IPS-18c (cell line): ENCODE measurements at regions not wholly inside any gene's neighbourhood (a gene's known extent, or its start where the extent isn't known, plus 50 kb on each side); places are given as distances from the start of the nearest gene placed in this dataset.

Experiments
- H3K4me3 ChIP-seq: 2 replicates; pipeline ENCODE4 v1.7.0; 2013; ENCODE audit warnings: low read depth, mild to moderate bottlenecking, low read length, moderate library complexity; ENCODE audit not compliant: insufficient read depth
- H3K9me3 ChIP-seq: one replicate; pipeline ENCODE4 v1.6.1; 2013; ENCODE audit warnings: mild to moderate bottlenecking, low read length, moderate library complexity; ENCODE audit not compliant: control insufficient read depth, insufficient read depth

DNA sequence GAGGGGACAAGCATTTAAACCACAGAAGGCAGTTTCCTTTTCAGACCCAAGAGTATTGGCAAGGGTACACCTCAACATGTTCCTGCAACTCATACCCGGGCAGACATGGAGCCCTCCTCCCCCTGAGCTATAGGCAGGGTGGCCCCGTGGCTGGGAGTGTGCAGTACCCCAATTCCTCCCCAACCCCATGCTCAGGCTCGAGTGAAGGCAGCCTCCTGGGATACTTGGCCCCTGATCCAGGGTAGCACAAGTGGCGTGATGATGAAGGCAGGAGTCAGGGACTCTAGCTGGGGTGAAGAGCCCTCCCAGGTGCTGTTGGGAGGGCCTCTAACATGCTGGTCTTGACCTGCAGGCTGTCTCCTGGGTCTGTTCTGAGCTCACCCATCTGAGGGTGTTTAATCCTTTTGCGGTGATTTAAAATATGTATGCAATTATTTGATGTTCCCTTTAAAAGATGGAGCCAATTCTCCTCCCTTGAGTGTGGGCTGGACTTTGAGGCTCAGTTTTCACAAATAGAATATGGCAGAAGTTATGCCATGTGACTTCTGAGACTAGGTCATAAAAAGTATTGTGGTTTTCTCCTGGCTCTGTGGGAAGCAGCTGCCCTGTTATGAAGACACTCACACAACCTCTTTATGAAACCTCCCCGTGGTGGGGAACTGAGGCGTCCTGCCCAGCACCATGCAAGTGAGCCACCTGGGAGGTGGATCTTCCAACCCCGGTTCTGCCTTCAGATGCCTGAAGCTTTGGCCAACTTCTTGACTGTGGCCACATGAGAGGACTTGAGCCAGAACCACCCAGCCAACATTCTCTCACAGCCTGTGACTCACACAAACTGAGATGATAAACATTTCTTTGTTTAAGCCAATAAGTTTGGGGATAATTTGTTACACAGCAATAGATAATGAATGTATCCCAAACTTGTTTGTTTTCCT, 54.7 kb upstream of the NECTIN1 start:
- H3K4me3 ChIP-seq = no peak overlapping the region

DNA sequence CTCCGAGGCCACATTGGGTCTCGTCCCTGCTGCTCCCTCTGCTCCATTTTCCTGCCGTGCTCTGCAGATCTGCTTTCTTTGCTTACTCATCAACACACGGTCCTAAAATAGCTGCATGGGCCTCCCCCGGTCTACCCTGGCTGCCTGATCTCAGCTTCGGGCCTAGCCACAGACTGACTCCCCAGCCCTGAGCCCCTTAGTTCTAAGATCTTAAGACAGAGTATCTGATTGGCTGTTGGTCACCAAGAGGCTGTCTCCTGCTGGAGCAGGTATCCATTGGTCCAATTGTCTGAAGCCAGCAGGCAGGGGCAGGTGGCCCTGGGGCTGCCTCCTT, 53.7 kb upstream of the NECTIN1 start:
- no peak overlapping the region for H3K4me3 ChIP-seq
- H3K9me3 ChIP-seq = no peaks in the 10 kb centered on the region

More for the DNA sequence above, 54.7 kb upstream of the NECTIN1 start:
- H3K9me3 ChIP-seq = no peaks in the 10 kb centered on the region

DNA sequence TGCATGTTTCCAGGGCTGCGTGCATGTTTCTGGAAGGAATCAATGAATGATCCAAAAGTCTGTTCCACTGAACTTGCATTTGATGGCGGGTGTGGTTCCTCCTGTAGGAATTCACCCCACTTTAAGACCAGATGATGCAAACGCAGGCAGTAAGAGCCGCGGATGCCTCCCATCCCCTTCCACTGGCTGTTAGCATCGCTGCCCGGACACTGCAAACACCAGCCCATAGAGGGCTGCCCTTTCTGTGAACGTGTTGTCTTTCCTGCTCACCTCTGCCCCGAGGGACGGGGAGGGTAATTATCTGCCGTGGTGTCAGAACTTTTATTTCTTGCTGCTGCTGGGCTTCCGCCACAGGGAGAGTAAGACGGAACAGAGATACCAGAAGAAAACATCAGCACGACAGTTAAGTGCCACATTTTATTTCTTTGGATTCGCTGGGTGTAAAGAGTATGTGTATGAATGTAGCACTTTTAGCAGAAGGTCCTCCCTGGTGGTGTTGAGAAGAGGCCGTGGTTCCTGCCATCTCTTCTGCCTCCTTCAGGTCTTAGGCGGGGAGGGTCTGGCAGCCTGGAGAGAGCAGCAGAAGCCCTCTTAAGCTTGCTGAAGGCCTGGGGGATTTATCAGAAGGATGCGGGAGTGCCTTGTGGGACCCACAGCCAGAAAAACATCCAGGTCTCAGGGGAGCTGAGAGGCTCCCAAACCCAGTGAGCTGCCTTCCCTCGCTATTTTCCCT, 53.2 kb upstream of the NECTIN1 start:
- H3K9me3 ChIP-seq = no peaks in the 10 kb centered on the region
- no peak overlapping the region for H3K4me3 ChIP-seq

DNA sequence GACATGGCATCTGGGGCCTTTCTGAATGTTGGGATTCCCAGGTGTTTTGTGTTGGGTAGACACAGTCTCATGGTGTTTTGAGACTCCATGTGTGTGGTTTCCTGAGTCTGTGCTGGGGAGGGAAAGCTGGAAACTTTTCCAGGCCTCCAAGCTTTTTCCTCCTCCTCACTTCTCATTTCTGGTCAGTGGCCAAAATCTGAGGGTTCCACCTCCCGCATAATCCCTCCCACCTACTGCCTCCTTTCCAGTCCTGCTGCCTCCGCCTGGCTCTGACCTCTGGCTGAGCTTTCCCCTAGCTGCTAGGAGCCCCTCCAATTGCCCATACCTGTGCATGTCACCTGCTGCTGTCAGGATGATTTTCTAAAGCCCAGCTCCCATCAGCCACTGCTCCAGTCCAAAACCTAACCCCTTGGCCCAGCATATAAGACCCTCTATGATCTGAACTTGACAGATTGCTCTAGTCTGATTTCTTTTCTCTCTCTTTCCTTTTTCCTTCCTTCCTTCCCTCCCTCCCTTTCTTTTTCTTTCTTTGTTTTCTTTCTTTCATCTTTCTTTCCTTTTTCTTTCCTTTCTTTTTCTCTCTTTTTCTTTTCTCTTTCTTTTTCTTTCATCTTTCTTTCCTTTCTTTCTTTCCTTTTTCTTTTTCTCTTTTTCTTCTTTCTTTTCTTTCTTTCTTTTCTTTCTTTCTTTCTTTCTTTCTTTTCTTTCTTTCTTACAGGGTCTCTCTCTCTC, 51.4 kb upstream of the NECTIN1 start:
- Histone ChIP-seq H3K4me3 (no peak overlapping the region), H3K9me3 (no peaks in the 10 kb centered on the region)

DNA sequence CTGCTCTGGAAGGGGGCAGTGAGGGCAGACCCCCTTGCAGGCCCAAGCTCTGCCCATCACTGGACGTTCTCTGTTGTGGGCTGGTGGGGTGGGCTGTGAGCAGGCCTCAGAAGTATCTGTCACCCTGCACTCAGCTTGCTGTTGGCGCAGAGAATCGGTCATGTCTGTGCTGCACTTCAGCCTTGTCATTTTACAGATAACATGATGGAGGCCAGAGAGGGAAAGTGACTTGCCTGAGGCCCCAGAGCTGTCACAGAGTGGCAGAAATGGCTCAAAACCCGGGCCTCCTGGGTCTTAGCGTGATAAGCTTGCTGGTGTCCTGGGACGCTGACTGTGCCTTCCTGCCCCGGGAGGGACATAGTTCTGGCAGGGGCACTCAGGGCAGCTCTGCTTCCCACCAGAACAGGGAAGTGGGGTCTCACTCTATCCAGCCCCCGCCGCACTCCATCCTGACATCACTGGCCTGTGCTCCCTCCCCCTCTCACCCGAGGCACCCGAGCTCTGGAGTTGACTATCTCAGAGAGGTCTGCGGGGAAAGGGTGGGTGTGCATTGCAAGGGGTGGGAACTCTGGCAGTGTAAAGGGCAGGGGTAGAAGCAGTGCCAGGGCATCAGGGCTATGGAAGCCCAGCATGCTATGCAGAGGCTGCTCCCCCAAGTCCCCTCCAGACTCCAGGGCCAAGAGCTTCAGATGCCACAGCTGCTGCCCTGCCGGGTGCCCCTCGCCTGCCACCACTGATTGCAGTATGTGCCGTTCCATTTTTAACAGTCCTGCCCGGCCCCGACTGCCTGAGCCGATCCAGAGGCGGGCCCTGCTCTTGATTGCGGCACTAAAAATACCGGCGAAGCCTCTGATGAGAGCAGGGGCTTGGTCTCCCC, 50.4 kb upstream of the NECTIN1 start:
- no peaks in the 10 kb centered on the region for H3K9me3 ChIP-seq
- no peak overlapping the region for H3K4me3 ChIP-seq
